ENCODE measurements at regions not wholly inside any gene's neighbourhood (a gene's known extent, or its start where the extent isn't known, plus 50 kb on each side); places are given as distances from the start of the nearest gene placed in this dataset.

DNA sequence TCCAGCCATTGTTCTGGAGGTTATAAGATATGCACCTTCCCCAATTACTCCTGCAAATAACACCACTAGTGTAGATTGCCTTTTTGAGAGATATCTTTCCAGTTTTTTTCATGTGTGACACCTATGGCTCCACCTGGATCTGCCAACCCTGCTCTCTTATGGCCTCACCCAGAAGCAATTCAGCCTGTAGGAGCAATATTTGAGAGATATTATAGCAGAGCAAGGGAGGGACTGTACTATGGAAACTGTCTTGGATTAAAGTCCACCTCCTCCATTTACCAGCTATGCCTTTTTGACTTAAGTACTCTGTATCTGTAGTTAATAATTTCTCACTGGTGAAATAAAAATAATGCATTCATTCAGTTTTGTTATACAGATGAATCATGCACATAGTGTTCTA, 803.5 kb downstream of the NLGN4X start:
- Histone ChIP-seq H3K4me2 (ENCODE audit: low read depth, low read length, poor library complexity, severe bottlenecking) (no peak overlapping the region), H3K9me3 (ENCODE audit: insufficient read depth, low read depth, low read length) (no peaks in the 10 kb centered on the region), H3K4me3 (ENCODE audit: low read length, poor library complexity, severe bottlenecking) (no peak overlapping the region), H3K9ac (ENCODE audit: low read depth, low read length, poor library complexity, severe bottlenecking) (no peak overlapping the region), H3K4me1 (ENCODE audit: insufficient read depth, low read length, poor library complexity, severe bottlenecking) (no peaks in the 10 kb centered on the region), H3K27me3 (ENCODE audit: insufficient read depth, low read length, poor library complexity, severe bottlenecking) (no peaks in the 10 kb centered on the region), H3K36me3 (ENCODE audit: insufficient read depth, low read length) (no peaks in the 10 kb centered on the region), H4K20me1 (ENCODE audit: insufficient read depth, low read length, poor library complexity, severe bottlenecking) (no peaks in the 10 kb centered on the region), H3F3A (ENCODE audit: low read depth) (no peaks in the 10 kb centered on the region), H3K9me2 (replicated peaks; ENCODE audit: low read depth, low read length) (no peaks in the 10 kb centered on the region), H2AFZ (ENCODE audit: low read length) (no peak overlapping the region), H3K79me2 (ENCODE audit: insufficient read depth, low read length) (no peaks in the 10 kb centered on the region)
- TF ChIP-seq, protein P1, sequence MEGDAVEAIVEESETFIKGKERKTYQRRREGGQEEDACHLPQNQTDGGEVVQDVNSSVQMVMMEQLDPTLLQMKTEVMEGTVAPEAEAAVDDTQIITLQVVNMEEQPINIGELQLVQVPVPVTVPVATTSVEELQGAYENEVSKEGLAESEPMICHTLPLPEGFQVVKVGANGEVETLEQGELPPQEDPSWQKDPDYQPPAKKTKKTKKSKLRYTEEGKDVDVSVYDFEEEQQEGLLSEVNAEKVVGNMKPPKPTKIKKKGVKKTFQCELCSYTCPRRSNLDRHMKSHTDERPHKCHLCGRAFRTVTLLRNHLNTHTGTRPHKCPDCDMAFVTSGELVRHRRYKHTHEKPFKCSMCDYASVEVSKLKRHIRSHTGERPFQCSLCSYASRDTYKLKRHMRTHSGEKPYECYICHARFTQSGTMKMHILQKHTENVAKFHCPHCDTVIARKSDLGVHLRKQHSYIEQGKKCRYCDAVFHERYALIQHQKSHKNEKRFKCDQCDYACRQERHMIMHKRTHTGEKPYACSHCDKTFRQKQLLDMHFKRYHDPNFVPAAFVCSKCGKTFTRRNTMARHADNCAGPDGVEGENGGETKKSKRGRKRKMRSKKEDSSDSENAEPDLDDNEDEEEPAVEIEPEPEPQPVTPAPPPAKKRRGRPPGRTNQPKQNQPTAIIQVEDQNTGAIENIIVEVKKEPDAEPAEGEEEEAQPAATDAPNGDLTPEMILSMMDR (conservative IDR thresholded peaks at IDR 0.05; ENCODE audit: low read length), result no peak
- TF ChIP-seq EZH2phosphoT487 (IDR thresholded peaks at IDR 0.05; ENCODE audit: borderline replicate concordance), result no peak

DNA sequence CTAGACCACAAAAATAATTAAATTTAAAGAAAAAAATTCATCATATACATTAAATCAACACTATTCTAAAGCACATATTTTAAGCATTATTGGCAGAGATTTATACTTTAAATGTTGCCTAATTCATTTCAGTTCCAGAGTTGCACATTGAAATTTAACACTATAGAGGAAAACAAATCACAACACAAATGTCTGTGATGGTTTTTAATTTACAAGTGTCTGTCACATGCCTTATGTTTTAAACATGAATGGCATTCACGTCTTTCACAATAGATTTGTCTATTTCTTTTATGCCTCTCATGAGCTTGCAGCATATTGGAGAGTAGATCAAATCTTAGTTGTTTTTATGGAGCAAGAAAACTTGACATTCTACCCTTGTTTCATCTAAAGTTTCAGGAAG, 811.3 kb downstream of the NLGN4X start:
- H3K9ac ChIP-seq (ENCODE audit: low read depth, low read length, poor library complexity, severe bottlenecking), result no peak overlapping the region

DNA sequence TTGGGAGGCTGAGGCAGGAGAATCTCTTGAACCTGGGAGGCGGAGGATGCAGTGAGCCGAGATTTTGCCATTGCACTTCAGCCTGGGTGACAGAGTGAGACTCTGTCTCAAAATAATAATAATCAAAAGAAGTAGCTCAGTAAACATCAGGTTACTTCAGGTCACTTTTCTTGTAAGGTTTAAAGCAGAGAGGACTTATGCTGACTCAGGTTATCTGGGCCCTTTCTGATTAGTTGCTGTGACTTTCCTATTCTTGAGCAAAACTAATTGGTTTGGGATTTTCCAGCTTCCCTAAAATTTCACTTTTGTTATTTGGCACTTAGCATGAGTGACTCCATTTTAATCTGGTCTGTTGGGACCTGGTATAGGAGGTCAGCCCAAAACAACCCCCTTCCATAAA, 812.9 kb downstream of the NLGN4X start:
- Histone ChIP-seq H2AFZ (ENCODE audit: low read length) (no peak overlapping the region), H4K20me1 (ENCODE audit: insufficient read depth, low read length, poor library complexity, severe bottlenecking) (no peaks in the 10 kb centered on the region), H3K27me3 (ENCODE audit: insufficient read depth, low read length, poor library complexity, severe bottlenecking) (no peaks in the 10 kb centered on the region), H3K4me3 (ENCODE audit: low read length, poor library complexity, severe bottlenecking) (no peak overlapping the region), H3K9me3 (ENCODE audit: insufficient read depth, low read depth, low read length) (no peaks in the 10 kb centered on the region), H3F3A (ENCODE audit: low read depth) (no peaks in the 10 kb centered on the region), H3K4me2 (ENCODE audit: low read depth, low read length, poor library complexity, severe bottlenecking) (no peak overlapping the region), H3K9ac (ENCODE audit: low read depth, low read length, poor library complexity, severe bottlenecking) (no peak overlapping the region), H3K36me3 (ENCODE audit: insufficient read depth, low read length) (no peaks in the 10 kb centered on the region), H3K9me2 (replicated peaks; ENCODE audit: low read depth, low read length) (no peaks in the 10 kb centered on the region), H3K79me2 (ENCODE audit: insufficient read depth, low read length) (no peaks in the 10 kb centered on the region), H3K4me1 (ENCODE audit: insufficient read depth, low read length, poor library complexity, severe bottlenecking) (no peaks in the 10 kb centered on the region)
- no peak for TF ChIP-seq EZH2phosphoT487 (IDR thresholded peaks at IDR 0.05; ENCODE audit: borderline replicate concordance)

More for the DNA sequence above, 811.3 kb downstream of the NLGN4X start:
- no peaks in the 10 kb centered on the region for H3K36me3 ChIP-seq (ENCODE audit: insufficient read depth, low read length)
- H3K4me3 ChIP-seq (ENCODE audit: low read length, poor library complexity, severe bottlenecking), result no peak overlapping the region
- H4K20me1 ChIP-seq (ENCODE audit: insufficient read depth, low read length, poor library complexity, severe bottlenecking), result no peaks in the 10 kb centered on the region
- H3K9me3 ChIP-seq (ENCODE audit: insufficient read depth, low read depth, low read length), result no peaks in the 10 kb centered on the region
- no peaks in the 10 kb centered on the region for H3K9me2 ChIP-seq (replicated peaks; ENCODE audit: low read depth, low read length)
- TF ChIP-seq, protein P1 (conservative IDR thresholded peaks at IDR 0.05; ENCODE audit: low read length), result no peak
- no peak for TF ChIP-seq EZH2phosphoT487 (IDR thresholded peaks at IDR 0.05; ENCODE audit: borderline replicate concordance)
- H2AFZ ChIP-seq (ENCODE audit: low read length), result no peak overlapping the region
- no peaks in the 10 kb centered on the region for H3K27me3 ChIP-seq (ENCODE audit: insufficient read depth, low read length, poor library complexity, severe bottlenecking)
- H3F3A ChIP-seq (ENCODE audit: low read depth), result no peaks in the 10 kb centered on the region
- no peaks in the 10 kb centered on the region for H3K4me1 ChIP-seq (ENCODE audit: insufficient read depth, low read length, poor library complexity, severe bottlenecking)
- H3K4me2 ChIP-seq (ENCODE audit: low read depth, low read length, poor library complexity, severe bottlenecking), result no peak overlapping the region
- no peaks in the 10 kb centered on the region for H3K79me2 ChIP-seq (ENCODE audit: insufficient read depth, low read length)

DNA sequence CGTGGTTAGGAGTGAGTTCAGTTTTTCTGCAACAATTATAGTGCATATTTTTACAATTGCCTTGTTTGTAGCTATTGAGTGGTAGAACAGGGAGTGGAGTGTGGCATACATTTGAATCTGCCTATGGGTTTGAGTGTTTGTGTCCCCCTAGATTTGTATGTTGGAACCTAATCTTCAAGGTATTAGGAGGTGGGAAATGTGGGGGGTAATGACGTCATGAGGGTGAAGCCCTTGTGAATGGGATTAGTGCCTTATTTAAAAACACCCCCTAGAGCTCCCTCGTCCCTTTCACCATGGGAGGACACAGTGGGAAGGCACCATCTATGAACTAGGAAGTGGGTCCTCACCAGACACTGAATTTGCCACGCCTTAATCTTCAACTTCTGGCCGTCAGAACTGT, 819.6 kb downstream of the NLGN4X start:
- H3K9me3 ChIP-seq (ENCODE audit: insufficient read depth, low read depth, low read length), result no peaks in the 10 kb centered on the region
- H3K27me3 ChIP-seq (ENCODE audit: insufficient read depth, low read length, poor library complexity, severe bottlenecking), result no peaks in the 10 kb centered on the region
- no peaks in the 10 kb centered on the region for H3K36me3 ChIP-seq (ENCODE audit: insufficient read depth, low read length)
- H3F3A ChIP-seq (ENCODE audit: low read depth), result no peaks in the 10 kb centered on the region
- H2AFZ ChIP-seq (ENCODE audit: low read length), result no peak overlapping the region
- no peaks in the 10 kb centered on the region for H4K20me1 ChIP-seq (ENCODE audit: insufficient read depth, low read length, poor library complexity, severe bottlenecking)
- no peaks in the 10 kb centered on the region for H3K4me1 ChIP-seq (ENCODE audit: insufficient read depth, low read length, poor library complexity, severe bottlenecking)
- no peak overlapping the region for H3K4me2 ChIP-seq (ENCODE audit: low read depth, low read length, poor library complexity, severe bottlenecking)
- H3K79me2 ChIP-seq (ENCODE audit: insufficient read depth, low read length), result no peaks in the 10 kb centered on the region
- TF ChIP-seq, protein P1 (conservative IDR thresholded peaks at IDR 0.05; ENCODE audit: low read length), result no peak
- no peak for TF ChIP-seq EZH2phosphoT487 (IDR thresholded peaks at IDR 0.05; ENCODE audit: borderline replicate concordance)
- H3K4me3 ChIP-seq (ENCODE audit: low read length, poor library complexity, severe bottlenecking), result no peak overlapping the region
- H3K9ac ChIP-seq (ENCODE audit: low read depth, low read length, poor library complexity, severe bottlenecking), result no peak overlapping the region
- no peaks in the 10 kb centered on the region for H3K9me2 ChIP-seq (replicated peaks; ENCODE audit: low read depth, low read length)

All from Loucy (cell line).